Fibroblast of the aortic adventitia (primary cell): ENCODE measurements at regions not wholly inside any gene's neighbourhood (a gene's known extent, or its start where the extent isn't known, plus 50 kb on each side); places are given as distances from the start of the nearest gene placed in this dataset.

Source experiments
- DNase-seq: peaks from one replicate; pipeline ENCODE4 v3.0.0-alpha.2; 2010; ENCODE audit warnings: low read depth
- H3K4me3 ChIP-seq: 2 replicates; pipeline ENCODE4 v1.5.1; 2011; ENCODE audit warnings: low read depth, mild to moderate bottlenecking, control low read depth, low read length, moderate library complexity
- TF ChIP-seq, protein P1 (sequence below): IDR thresholded peaks from 2 replicates; pipeline ENCODE4 v1.5.1; 2011; ENCODE audit warnings: mild to moderate bottlenecking, low read length, control low read depth, inconsistent platforms; ENCODE audit not compliant: insufficient read depth

DNA sequence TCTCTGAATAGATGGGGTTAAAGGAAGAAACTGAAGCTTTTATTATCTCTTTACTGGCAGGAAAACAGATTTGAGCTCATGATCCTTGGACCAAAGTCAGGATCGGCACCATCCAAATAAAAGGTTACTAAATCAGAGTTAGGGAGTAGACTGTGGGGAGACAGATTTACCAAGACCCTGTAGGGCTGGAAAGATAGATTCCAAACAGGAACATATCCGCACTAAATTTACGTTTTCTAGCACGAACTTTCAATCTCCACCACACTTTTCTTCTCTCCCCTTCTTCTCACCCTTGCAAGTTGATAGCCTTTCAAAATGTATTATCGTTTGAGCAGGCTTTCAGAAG, 120.0 kb upstream of the HMHB1 start:
- TF ChIP-seq, protein P1, sequence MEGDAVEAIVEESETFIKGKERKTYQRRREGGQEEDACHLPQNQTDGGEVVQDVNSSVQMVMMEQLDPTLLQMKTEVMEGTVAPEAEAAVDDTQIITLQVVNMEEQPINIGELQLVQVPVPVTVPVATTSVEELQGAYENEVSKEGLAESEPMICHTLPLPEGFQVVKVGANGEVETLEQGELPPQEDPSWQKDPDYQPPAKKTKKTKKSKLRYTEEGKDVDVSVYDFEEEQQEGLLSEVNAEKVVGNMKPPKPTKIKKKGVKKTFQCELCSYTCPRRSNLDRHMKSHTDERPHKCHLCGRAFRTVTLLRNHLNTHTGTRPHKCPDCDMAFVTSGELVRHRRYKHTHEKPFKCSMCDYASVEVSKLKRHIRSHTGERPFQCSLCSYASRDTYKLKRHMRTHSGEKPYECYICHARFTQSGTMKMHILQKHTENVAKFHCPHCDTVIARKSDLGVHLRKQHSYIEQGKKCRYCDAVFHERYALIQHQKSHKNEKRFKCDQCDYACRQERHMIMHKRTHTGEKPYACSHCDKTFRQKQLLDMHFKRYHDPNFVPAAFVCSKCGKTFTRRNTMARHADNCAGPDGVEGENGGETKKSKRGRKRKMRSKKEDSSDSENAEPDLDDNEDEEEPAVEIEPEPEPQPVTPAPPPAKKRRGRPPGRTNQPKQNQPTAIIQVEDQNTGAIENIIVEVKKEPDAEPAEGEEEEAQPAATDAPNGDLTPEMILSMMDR = no peak
- no peak overlapping the region for H3K4me3 ChIP-seq
- no peak for DNase-seq

DNA sequence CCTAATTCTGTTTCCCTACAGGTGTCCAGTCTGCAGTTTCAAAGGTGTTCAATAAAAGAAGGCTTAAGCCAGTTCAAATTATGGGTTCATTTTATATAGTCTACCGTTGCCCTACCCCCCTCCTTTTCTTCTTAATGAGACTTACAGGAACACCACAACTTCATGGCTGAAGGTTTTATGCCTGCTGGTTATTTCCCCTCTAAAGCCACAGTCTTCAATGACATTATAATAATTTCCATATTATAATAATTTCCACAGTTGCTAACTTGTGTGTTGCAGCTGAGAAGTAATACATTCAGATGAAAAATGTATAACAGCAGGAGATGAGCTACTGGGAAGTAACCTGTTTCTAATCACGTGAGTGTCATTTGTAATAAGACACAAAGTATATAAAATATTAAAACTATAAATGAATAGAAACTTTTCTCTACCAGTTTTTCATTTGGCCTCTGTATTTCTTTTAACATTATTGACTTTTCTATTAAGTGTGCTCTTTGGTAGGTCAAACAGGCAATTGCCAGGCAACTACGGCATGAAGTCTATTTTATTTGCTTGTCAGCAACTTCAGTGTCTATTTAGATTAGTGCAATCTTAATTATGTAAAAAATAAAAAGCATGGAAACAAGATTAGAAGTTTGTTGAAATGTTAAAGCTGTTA, 120.5 kb upstream of the HMHB1 start:
- H3K4me3 ChIP-seq = no peak overlapping the region
- TF ChIP-seq, protein P1 = no peak
- no peak for DNase-seq

DNA sequence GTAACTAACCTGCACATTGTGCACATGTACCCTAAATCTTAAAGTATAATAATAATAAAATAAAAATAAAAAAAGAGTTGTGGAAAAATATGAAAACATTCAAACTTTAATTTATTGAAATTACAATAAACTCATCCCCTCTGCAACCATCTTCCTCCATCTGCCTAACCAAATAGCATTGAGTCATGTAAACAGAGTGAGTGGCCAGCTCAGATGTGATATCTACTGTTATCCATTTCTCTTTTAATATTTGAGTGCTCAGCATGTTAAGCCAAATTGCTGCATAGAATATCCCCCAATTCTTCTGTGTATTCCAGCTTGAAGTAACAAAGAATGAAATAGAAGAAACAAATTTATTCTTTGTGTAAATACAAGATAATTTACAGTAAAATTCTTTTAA, 124.4 kb upstream of the HMHB1 start:
- TF ChIP-seq, protein P1 = no peak
- no peak overlapping the region for H3K4me3 ChIP-seq
- no peak for DNase-seq

DNA sequence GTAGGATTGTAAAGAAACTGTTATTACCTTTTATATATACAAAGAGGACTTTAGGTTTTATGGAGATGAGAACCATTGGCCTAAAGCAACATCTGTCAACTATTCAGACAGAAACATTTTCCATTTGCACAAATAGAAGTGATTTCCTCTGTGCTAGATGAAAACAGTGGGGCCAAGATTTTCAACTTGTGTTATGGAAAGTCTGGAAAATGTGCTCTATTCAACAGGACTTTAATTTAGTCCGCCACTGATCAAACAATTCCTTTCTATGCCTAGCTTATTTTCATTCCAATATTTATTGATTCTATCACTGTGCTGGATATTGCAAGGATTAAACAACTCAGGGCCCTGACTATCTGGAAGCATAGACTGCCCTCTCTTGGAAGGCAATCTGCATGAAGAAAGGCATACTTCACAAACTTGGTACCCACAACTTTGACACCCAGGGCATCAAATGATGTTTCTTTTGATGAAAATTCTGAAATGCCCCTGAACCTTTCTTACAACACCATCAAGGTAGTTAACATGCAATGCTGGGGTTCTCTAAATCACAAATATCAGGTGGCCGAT, 126.6 kb upstream of the HMHB1 start:
- H3K4me3 ChIP-seq = no peak overlapping the region
- DNase-seq = peak; percentile 56

DNA sequence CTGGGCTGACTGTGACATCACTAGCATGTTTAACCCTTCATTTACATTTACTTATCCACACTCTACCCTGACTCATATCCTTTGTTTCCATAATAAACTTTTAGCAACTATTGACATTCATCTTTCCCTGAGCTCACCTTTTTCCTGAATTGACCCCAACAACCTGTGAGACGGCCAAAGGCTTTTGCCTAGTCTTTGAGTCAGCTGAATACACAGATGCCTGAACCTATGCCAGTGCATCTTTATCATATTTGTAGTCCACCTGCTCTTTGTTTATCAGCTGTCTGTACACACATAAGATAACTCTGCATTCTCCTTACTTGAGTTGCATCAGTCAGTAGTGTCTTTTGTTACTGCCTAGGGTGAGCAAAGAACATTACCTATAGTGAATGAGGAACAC, 128.5 kb upstream of the HMHB1 start:
- TF ChIP-seq, protein P1 = no peak
- DNase-seq = no peak
- no peak overlapping the region for H3K4me3 ChIP-seq

More for the DNA sequence above, 126.6 kb upstream of the HMHB1 start:
- TF ChIP-seq, protein P1 = peak; percentile 54

DNA sequence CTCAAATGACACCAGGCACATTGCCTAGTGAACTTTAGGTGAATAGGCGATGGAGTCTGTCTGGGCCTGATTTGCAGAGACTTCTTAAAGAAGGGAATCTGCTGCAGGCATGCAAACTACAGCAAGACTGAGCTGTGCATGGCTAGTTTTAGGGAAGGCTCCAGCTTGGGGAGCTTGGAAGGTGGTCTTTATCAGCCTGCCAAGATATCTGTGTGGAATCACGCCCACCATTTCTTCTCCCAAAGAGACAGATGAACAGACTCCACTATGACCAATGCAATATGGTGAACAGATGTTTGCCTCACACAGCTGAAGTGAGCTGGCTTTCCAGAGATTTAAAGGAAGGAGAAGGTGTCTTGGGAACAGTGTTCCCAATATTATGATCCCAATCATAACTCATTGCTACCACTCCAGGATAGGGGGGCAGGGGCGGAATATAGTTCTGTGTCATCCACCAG, 129.0 kb upstream of the HMHB1 start:
- TF ChIP-seq, protein P1 = no peak
- no peak overlapping the region for H3K4me3 ChIP-seq
- DNase-seq = peak; percentile 28
